MM.1S (cell line): ENCODE measurements at regions not wholly inside any gene's neighbourhood (a gene's known extent, or its start where the extent isn't known, plus 50 kb on each side); places are given as distances from the start of the nearest gene placed in this dataset.
"Not testable (repeated sequence)": the region's sequence is repeated elsewhere in the genome, so short reads cannot be mapped to it uniquely, and the experiment has no call there.

Experiments used
- DNase-seq: peaks from one replicate; pipeline ENCODE4 v3.0.0-alpha.2; 2015
- H2AFZ ChIP-seq: fragments of 300-600 bp; sonication (generic); 2 replicates; pipeline ENCODE4 v1.6.0; 2016; ENCODE audit warnings: antibody characterized with exemption, low read length
- H3F3A ChIP-seq: fragments of 300-600 bp; sonication (generic); 2 replicates; pipeline ENCODE4 v1.6.1; 2016; ENCODE audit warnings: mild to moderate bottlenecking, antibody characterized with exemption, low read length, moderate library complexity, mixed read lengths; ENCODE audit not compliant: insufficient read depth
- H3K27ac ChIP-seq: fragments of 300-600 bp; sonication (generic); 2 replicates; pipeline ENCODE4 v1.5.1; 2016; ENCODE audit warnings: mild to moderate bottlenecking, low read length
- H3K27me3 ChIP-seq: fragments of 300-600 bp; sonication (generic); replicated peaks from 2 replicates; pipeline ENCODE4 v1.6.0; 2016; ENCODE audit warnings: low read length; ENCODE audit not compliant: insufficient read depth
- H3K36me3 ChIP-seq: fragments of 300-600 bp; sonication (generic); replicated peaks from 2 replicates; pipeline ENCODE4 v1.6.1; 2016; ENCODE audit warnings: mild to moderate bottlenecking, low read length, mixed read lengths; ENCODE audit not compliant: insufficient read depth
- H3K4me1 ChIP-seq: fragments of 300-600 bp; sonication (generic); 2 replicates; pipeline ENCODE4 v1.6.1; 2016; ENCODE audit warnings: low read length, mixed read lengths
- H3K4me2 ChIP-seq: fragments of 300-600 bp; sonication (generic); 2 replicates; pipeline ENCODE4 v1.6.0; 2016; ENCODE audit warnings: low read depth, low read length
- H3K4me3 ChIP-seq: fragments of 300-600 bp; sonication (generic); 2 replicates; pipeline ENCODE4 v1.5.1; 2016; ENCODE audit warnings: low read length, mixed read lengths
- H3K79me2 ChIP-seq: fragments of 300-600 bp; sonication (generic); 2 replicates; pipeline ENCODE4 v1.6.1; 2016; ENCODE audit warnings: mixed run types, low read length, mixed read lengths
- H3K9ac ChIP-seq: fragments of 300-600 bp; sonication (generic); 2 replicates; pipeline ENCODE4 v1.6.1; 2016; ENCODE audit warnings: low read length, mixed read lengths
- H3K9me2 ChIP-seq: fragments of 300-600 bp; sonication (generic); replicated peaks from 2 replicates; pipeline ENCODE4 v1.6.1; 2016; ENCODE audit warnings: mild to moderate bottlenecking, low read length, mixed read lengths; ENCODE audit not compliant: insufficient read depth
- H3K9me3 ChIP-seq: fragments of 300-600 bp; sonication (generic); replicated peaks from 2 replicates; pipeline ENCODE4 v1.6.1; 2016; ENCODE audit warnings: mild to moderate bottlenecking, low read length, mixed read lengths; ENCODE audit not compliant: insufficient read depth
- H4K20me1 ChIP-seq: fragments of 300-600 bp; sonication (generic); 2 replicates; pipeline ENCODE4 v1.6.1; 2016; ENCODE audit warnings: mild to moderate bottlenecking, low read length, moderate library complexity, mixed read lengths; ENCODE audit not compliant: insufficient read depth
- EZH2 ChIP-seq: fragments of 300-600 bp; sonication (generic); optimal IDR thresholded peaks from 2 replicates; pipeline ENCODE3; 2017; ENCODE audit warnings: low read depth, mild to moderate bottlenecking, antibody characterized with exemption, low read length, mixed read lengths
- EZH2phosphoT487 ChIP-seq: fragments of 300-600 bp; sonication (generic); IDR thresholded peaks from 2 replicates; pipeline ENCODE4 v1.6.1; 2018; ENCODE audit warnings: antibody characterized with exemption, low read length
- TF ChIP-seq, protein P1 (sequence below): fragments of 300-600 bp; sonication (generic); IDR thresholded peaks from 2 replicates; pipeline ENCODE4 v1.5.1; 2016; ENCODE audit warnings: antibody characterized with exemption, low read length, mixed read lengths

DNA sequence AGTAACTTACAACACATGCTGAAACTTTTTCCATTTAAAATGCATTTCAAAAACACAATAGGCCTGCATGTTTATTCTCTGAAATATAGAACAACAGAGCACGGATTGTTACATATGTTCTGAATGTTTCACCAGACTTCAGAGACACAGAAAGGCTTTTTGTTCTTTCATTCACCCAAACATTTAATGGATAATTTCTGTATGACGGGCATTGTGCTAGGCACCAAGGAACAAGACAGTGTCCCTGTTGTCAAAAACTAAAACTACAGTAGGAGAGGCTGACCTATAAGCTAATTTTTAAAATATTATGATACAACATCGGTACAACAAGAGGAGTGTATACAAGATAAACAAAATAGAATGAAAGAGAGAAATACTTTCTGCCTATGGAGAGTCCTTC, 81.9 kb upstream of the TEAD1 start:
- no peak for TF ChIP-seq EZH2phosphoT487
- no peak for TF ChIP-seq EZH2
- TF ChIP-seq, protein P1, sequence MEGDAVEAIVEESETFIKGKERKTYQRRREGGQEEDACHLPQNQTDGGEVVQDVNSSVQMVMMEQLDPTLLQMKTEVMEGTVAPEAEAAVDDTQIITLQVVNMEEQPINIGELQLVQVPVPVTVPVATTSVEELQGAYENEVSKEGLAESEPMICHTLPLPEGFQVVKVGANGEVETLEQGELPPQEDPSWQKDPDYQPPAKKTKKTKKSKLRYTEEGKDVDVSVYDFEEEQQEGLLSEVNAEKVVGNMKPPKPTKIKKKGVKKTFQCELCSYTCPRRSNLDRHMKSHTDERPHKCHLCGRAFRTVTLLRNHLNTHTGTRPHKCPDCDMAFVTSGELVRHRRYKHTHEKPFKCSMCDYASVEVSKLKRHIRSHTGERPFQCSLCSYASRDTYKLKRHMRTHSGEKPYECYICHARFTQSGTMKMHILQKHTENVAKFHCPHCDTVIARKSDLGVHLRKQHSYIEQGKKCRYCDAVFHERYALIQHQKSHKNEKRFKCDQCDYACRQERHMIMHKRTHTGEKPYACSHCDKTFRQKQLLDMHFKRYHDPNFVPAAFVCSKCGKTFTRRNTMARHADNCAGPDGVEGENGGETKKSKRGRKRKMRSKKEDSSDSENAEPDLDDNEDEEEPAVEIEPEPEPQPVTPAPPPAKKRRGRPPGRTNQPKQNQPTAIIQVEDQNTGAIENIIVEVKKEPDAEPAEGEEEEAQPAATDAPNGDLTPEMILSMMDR = no peak
- Histone ChIP-seq H3K27me3 (no peaks in the 10 kb centered on the region), H3K79me2 (no peaks in the 10 kb centered on the region), H2AFZ (no peak overlapping the region), H3K4me1 (no peaks in the 10 kb centered on the region), H3K27ac (no peak overlapping the region), H3K9ac (no peak overlapping the region), H3K9me2 (no peaks in the 10 kb centered on the region), H3F3A (no peaks in the 10 kb centered on the region), H3K4me3 (no peak overlapping the region), H4K20me1 (no peaks in the 10 kb centered on the region), H3K4me2 (no peak overlapping the region), H3K36me3 (no peaks in the 10 kb centered on the region), H3K9me3 (no peaks in the 10 kb centered on the region)
- no peak for DNase-seq

DNA sequence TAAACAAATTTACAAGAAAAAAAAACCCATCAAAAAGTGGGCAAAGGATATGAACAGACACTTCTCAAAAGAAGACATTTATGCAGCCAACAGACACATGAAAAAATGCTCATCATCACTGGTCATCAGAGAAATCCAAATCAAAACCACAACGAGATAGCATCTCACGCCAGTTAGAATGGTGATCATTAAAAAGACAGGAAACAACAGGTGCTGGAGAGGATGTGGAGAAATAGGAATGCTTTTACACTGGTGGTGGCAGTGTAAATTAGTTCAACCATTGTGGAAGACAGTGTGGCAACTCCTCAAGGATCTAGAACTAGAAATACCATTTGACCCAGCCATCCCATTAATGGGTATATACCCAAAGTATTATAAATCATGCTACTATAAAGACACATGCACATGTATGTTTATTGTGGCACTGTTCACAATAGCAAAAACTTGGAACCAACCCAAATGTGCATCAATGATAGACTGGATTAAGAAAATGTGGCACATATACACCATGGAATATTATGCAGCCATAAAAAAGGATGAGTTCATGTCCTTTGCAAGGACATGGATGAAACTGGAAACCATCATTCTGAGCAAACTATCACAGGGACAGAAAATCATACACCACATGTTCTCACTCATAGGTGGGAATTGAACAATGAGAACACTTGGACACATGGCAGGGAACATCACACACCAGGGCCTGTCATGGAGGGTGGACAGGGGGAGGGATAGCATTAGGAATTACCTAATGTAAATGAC, 79.0 kb upstream of the TEAD1 start:
- H3K27ac ChIP-seq, H3K9me2 ChIP-seq, H3K4me3 ChIP-seq: not testable (repeated sequence)

DNA sequence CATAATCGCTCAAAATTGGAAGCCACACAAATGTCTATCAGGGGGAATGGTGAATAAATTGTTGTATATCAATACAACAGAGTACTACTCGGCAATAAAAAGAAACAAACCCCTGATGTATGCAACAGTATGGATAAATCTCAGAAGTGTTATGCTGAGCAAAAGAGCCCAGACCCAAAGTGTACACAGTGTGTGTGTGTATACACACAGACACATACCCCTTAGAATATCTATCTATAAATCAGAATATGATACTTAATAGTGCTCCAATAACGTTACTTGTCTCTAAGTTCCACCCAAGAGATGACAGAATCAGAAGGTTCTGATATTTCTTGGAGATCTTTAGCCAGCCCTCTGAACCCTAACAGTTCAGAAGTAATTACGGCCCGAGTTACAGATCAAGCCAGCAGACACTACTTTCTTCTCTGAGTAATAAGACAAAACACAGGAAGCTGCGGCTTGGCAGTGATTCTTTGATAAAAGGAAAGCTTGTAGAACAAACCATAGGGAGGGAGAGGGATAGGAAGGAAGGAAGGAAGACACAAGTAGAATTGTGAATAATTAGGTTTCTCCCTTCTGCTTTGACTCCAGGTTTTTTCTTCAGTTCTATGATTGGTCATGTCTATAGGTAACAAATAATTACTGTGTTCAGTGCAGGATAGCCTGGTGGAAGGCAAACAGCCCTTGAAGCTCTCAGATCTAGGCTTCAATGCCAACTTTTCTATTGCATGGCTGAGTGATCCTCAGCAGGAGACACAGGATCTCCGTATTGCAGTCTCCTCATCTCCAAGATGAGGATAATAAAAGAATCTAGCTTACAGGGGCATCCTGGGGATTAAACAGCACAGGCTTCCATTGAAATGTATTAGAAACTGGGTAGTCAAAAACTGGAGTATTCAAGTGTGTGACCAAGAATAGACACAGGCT, 75.6 kb upstream of the TEAD1 start:
- no peak overlapping the region for H3K4me2 ChIP-seq
- H3K9me3 ChIP-seq = no peaks in the 10 kb centered on the region
- no peak overlapping the region for H3K9ac ChIP-seq
- no peaks in the 10 kb centered on the region for H3K4me1 ChIP-seq
- no peak overlapping the region for H3K27ac ChIP-seq
- no peaks in the 10 kb centered on the region for H3F3A ChIP-seq
- DNase-seq = peak; percentile 37
- H3K9me2 ChIP-seq = no peaks in the 10 kb centered on the region
- TF ChIP-seq EZH2phosphoT487 = no peak
- TF ChIP-seq EZH2 = no peak
- TF ChIP-seq, protein P1 = no peak
- H2AFZ ChIP-seq = no peak overlapping the region
- no peak overlapping the region for H3K4me3 ChIP-seq
- no peaks in the 10 kb centered on the region for H4K20me1 ChIP-seq
- H3K36me3 ChIP-seq = no peaks in the 10 kb centered on the region
- no peaks in the 10 kb centered on the region for H3K79me2 ChIP-seq
- H3K27me3 ChIP-seq = no peaks in the 10 kb centered on the region

More for the DNA sequence above, 79.0 kb upstream of the TEAD1 start:
- not testable (repeated sequence) for H3K9ac ChIP-seq, DNase-seq, H4K20me1 ChIP-seq, H3F3A ChIP-seq, H3K9me3 ChIP-seq, H3K4me2 ChIP-seq, H2AFZ ChIP-seq, H3K27me3 ChIP-seq, H3K36me3 ChIP-seq, H3K79me2 ChIP-seq, H3K4me1 ChIP-seq
